Activated T-helper 2 cell treated with anti-CD3 and anti-CD28 coated beads, Interferon-gamma antibody, Interleukin-2, Interleukin-4, amounts not matched to agents 10 μg/mL and 5 μg/mL and 100 μg/mL, durations not matched to agents 14 hours and 24 hours and 36 hours (primary cell): ENCODE measurements at regions not wholly inside any gene's neighbourhood (a gene's known extent, or its start where the extent isn't known, plus 50 kb on each side); places are given as distances from the start of the nearest gene placed in this dataset.

Experiments used
- DNase-seq: peaks from one replicate; pipeline ENCODE4 v3.0.0; 2021; ENCODE audit warnings: low spot score
- H3K27ac Mint-ChIP-seq: one replicate; pipeline ENCODE4 v1.8.0; 2021; ENCODE audit warnings: mixed read lengths
- H3K27me3 Mint-ChIP-seq: one replicate; pipeline ENCODE4 v1.8.0; 2021; ENCODE audit warnings: low read depth, mixed read lengths
- H3K36me3 Mint-ChIP-seq: one replicate; pipeline ENCODE4 v1.8.0; 2021; ENCODE audit warnings: low read depth, mixed read lengths
- H3K4me1 Mint-ChIP-seq: one replicate; pipeline ENCODE4 v1.8.0; 2021; ENCODE audit warnings: low read depth, mixed read lengths
- H3K4me3 Mint-ChIP-seq: one replicate; pipeline ENCODE4 v1.8.0; 2021; ENCODE audit warnings: low read depth, mild to moderate bottlenecking, moderate library complexity, mixed read lengths
- H3K9me3 Mint-ChIP-seq: one replicate; pipeline ENCODE4 v1.8.0; 2021; ENCODE audit warnings: mixed read lengths
- intact Hi-C: fragments of 100-400 bp; cut with micrococcal nuclease; formaldehyde crosslinking; loops from one replicate; pipeline ENCODE4 v1.15.1; 2023

DNA sequence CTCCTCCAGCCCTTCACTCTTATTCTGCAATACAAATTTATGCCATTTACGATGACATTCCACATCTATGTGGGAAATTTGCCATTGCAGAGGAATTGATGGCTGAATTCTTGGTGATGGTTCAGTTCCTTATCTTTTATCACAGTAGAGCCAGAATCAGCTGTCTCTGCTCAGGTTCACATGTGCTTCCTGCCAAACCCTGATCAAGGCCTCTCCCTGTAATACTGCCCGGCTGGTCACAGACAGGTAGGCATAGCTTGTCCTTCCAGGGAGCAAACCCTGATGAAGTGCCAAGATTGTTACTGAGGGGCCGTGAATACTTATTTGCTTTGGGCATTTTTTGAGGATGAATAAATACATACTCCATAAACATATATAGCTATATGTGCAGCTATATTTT, 450.0 kb downstream of the NSUN3 start:
- no peaks in the 10 kb centered on the region for H3K27me3 Mint-ChIP-seq
- intact Hi-C loops: no loop called here

DNA sequence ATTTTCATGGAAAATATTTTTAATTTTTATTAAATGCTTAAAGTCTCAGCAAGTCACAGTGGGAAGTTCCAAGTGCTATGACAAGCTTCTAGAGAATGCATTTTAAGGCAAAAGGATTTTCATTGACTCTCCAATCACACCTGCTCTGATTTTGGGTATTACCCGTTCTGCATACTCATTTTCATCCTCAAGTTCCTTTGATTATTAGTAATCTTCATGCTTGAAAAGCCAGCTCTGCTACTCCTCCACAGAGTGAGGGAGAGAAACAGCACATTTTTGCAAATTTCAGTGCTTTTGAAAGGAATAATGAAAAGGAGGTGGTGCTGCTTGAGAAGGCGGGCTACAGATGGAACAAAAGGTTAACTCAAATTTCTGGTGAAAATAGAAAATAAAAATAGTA, 450.7 kb downstream of the NSUN3 start:
- Mint-ChIP-seq H3K9me3 (no peaks in the 10 kb centered on the region), H3K27me3 (no peaks in the 10 kb centered on the region), H3K36me3 (no peaks in the 10 kb centered on the region), H3K27ac (no peak overlapping the region), H3K4me1 (no peaks in the 10 kb centered on the region), H3K4me3 (no peak overlapping the region)
- intact Hi-C loops: no loop called here
- DNase-seq: no peak

More for the DNA sequence above, 450.0 kb downstream of the NSUN3 start:
- Mint-ChIP-seq H3K9me3 (no peaks in the 10 kb centered on the region), H3K36me3 (no peaks in the 10 kb centered on the region), H3K4me3 (no peak overlapping the region), H3K4me1 (no peaks in the 10 kb centered on the region), H3K27ac (no peak overlapping the region)
- no peak for DNase-seq

DNA sequence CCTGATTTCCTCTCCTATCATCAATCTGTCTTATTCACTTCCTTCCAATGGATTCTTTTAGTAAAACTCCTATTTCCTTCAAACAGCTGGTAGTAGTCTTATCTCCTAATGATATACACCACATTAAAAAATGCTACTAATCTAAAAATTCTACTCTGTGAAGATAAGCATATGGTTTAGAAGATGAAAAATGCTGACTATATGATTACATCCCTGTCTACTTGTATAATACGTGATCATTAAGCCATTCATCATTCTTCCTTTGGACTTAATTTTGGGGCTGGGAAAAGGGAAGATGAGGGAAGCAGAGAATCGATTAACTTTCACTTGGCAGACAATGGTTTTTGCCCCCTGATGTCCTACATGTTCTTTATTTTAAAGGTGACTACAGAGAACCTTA, 453.1 kb downstream of the NSUN3 start:
- DNase-seq: no peak
- no peaks in the 10 kb centered on the region for H3K27me3 Mint-ChIP-seq
- no peak overlapping the region for H3K4me3 Mint-ChIP-seq
- intact Hi-C loops: no loop called here
- no peaks in the 10 kb centered on the region for H3K9me3 Mint-ChIP-seq
- no peaks in the 10 kb centered on the region for H3K4me1 Mint-ChIP-seq
- H3K27ac Mint-ChIP-seq: no peak overlapping the region
- no peaks in the 10 kb centered on the region for H3K36me3 Mint-ChIP-seq

DNA sequence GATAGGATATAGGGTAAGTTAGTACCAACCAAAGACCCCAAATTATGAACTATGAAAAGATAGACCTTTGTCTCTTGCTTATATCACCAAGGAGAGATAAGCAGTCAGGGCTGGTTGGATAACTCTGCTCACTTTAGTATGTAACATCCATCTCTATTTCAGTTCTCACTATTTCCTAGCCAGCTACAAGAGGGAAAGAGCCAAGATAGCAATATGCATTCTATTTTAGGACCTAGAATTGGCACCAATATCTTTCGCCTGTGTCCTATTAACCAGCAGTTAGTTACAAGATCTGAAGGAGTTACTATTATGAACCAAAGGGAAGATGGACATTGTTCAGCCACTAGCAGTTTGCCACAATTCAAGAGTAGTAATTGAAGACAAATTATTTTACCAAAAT, 457.5 kb downstream of the NSUN3 start:
- H3K9me3 Mint-ChIP-seq: no peaks in the 10 kb centered on the region

GRCh38 chr3:94522488-94522887, 459.6 kb downstream of the NSUN3 start:
- H3K36me3 Mint-ChIP-seq: no peaks in the 10 kb centered on the region
- no peaks in the 10 kb centered on the region for H3K4me1 Mint-ChIP-seq
- H3K9me3 Mint-ChIP-seq: peaks cover 3% of the 10 kb centered on the region
- no peak overlapping the region for H3K27ac Mint-ChIP-seq
- H3K27me3 Mint-ChIP-seq: no peaks in the 10 kb centered on the region
- no peak for DNase-seq
- H3K4me3 Mint-ChIP-seq: no peak overlapping the region
- intact Hi-C loops: no loop called here

More for the DNA sequence above, 457.5 kb downstream of the NSUN3 start:
- H3K4me1 Mint-ChIP-seq: no peaks in the 10 kb centered on the region
- no peak overlapping the region for H3K4me3 Mint-ChIP-seq
- DNase-seq: no peak
- no peaks in the 10 kb centered on the region for H3K36me3 Mint-ChIP-seq
- no peaks in the 10 kb centered on the region for H3K27me3 Mint-ChIP-seq
- intact Hi-C loops: no loop called here
- H3K27ac Mint-ChIP-seq: no peak overlapping the region

DNA sequence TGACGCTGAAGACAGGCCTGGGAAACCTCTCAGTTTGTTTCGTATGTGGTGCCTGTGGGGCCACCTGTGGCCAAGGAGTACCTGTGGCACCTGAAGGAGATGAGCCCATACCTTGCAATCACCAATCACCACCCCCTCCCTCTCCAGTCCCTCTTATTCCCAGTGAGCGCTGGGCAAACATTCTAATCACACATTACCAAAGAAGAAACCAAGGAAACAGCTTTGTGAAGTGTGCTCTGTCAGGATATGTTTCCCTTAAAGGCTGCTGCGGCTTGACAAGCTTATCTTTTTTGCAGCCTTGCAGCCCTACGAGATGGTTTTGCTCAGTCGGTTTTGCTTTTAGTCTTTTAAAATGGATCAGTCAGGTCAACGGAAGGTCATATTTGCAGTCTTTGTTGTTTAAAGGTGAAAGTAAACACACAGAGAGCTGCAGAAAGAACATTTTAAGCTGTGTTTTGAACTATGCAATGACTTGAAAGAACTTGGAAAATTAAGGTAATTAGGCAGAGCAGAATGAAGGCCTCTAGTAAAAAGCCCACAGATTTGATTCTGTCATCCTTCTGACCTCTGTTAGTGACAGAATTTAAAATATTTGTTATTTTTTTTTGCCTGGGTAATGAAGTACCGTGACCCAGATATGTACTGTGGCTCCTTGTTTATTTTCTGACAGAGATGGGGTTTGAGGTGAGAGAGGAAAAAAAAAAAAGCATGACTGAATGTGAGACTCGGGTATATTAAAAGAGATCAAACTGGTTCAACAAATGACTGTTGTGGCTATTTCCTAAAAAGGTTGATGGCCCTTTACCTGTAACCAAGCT, 461.4 kb downstream of the NSUN3 start:
- Mint-ChIP-seq H3K36me3 (no peaks in the 10 kb centered on the region), H3K27me3 (no peaks in the 10 kb centered on the region), H3K9me3 (peaks cover 9% of the 10 kb centered on the region), H3K4me3 (no peak overlapping the region), H3K27ac (no peak overlapping the region), H3K4me1 (no peaks in the 10 kb centered on the region)
- intact Hi-C loops: no loop called here
- no peak for DNase-seq

GRCh38 chr3:94525043-94525442, 462.2 kb downstream of the NSUN3 start:
- Mint-ChIP-seq H3K27ac (no peak overlapping the region), H3K4me3 (no peak overlapping the region), H3K27me3 (no peaks in the 10 kb centered on the region), H3K9me3 (peaks cover 9% of the 10 kb centered on the region), H3K4me1 (no peaks in the 10 kb centered on the region), H3K36me3 (no peaks in the 10 kb centered on the region)
- DNase-seq: no peak
- intact Hi-C loops: no loop called here

GRCh38 chr3:94529816-94530215, 467.0 kb downstream of the NSUN3 start:
- no peaks in the 10 kb centered on the region for H3K27me3 Mint-ChIP-seq
- H3K36me3 Mint-ChIP-seq: no peaks in the 10 kb centered on the region
- H3K4me1 Mint-ChIP-seq: no peaks in the 10 kb centered on the region

GRCh38 chr3:94532951-94533350, 470.1 kb downstream of the NSUN3 start:
- Mint-ChIP-seq H3K27ac (no peak overlapping the region), H3K27me3 (no peaks in the 10 kb centered on the region), H3K4me1 (no peaks in the 10 kb centered on the region), H3K4me3 (no peak overlapping the region), H3K9me3 (peaks cover 6% of the 10 kb centered on the region), H3K36me3 (no peaks in the 10 kb centered on the region)
- no peak for DNase-seq
- intact Hi-C loops: no loop called here

More at GRCh38 chr3:94529816-94530215, 467.0 kb downstream of the NSUN3 start:
- H3K4me3 Mint-ChIP-seq: no peak overlapping the region
- H3K27ac Mint-ChIP-seq: no peak overlapping the region
- peaks cover 9% of the 10 kb centered on the region for H3K9me3 Mint-ChIP-seq
- intact Hi-C loops: no loop called here
- no peak for DNase-seq

DNA sequence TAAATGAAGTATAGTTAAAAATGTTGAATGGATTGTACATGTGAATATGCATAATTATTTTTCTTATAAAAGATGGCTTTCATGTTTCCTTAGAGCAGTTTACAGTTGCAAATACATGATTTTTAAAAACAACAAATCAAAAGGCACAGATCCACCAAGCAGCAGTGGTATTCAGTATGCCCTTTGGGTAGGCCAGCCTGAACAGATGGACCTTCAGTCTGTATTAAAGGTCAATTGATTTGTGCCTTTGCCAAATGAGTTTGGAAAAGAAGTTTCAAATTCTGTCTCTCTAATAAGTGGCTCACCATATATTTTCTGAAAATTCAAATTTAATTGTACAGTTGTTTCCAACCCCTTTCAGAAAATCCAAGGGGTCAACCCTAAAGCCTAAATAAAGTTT, 477.1 kb downstream of the NSUN3 start:
- no peak for DNase-seq
- Mint-ChIP-seq H3K36me3 (no peaks in the 10 kb centered on the region), H3K4me1 (no peaks in the 10 kb centered on the region), H3K9me3 (no peaks in the 10 kb centered on the region), H3K27me3 (no peaks in the 10 kb centered on the region), H3K4me3 (no peak overlapping the region), H3K27ac (no peak overlapping the region)
- intact Hi-C loops: no loop called here

GRCh38 chr3:94543161-94543560, 480.3 kb downstream of the NSUN3 start:
- DNase-seq: no peak
- peaks cover under 1% of the 10 kb centered on the region for H3K9me3 Mint-ChIP-seq
- no peak overlapping the region for H3K27ac Mint-ChIP-seq
- no peaks in the 10 kb centered on the region for H3K4me1 Mint-ChIP-seq
- H3K27me3 Mint-ChIP-seq: no peaks in the 10 kb centered on the region
- no peak overlapping the region for H3K4me3 Mint-ChIP-seq
- intact Hi-C loops: no loop called here
- H3K36me3 Mint-ChIP-seq: no peaks in the 10 kb centered on the region

GRCh38 chr3:94544131-94544789, 481.4 kb downstream of the NSUN3 start:
- no peak for DNase-seq
- no peaks in the 10 kb centered on the region for H3K36me3 Mint-ChIP-seq
- no peaks in the 10 kb centered on the region for H3K27me3 Mint-ChIP-seq
- no peak overlapping the region for H3K27ac Mint-ChIP-seq
- H3K4me3 Mint-ChIP-seq: no peak overlapping the region
- H3K9me3 Mint-ChIP-seq: peaks cover 3% of the 10 kb centered on the region
- H3K4me1 Mint-ChIP-seq: no peaks in the 10 kb centered on the region
- intact Hi-C loops: no loop called here

- H3K4me1 Mint-ChIP-seq: no peaks in the 10 kb centered on the region
- H3K27me3 Mint-ChIP-seq: no peaks in the 10 kb centered on the region
- no peak overlapping the region for H3K4me3 Mint-ChIP-seq
- intact Hi-C loops: no loop called here
- H3K27ac Mint-ChIP-seq: no peak overlapping the region
- H3K36me3 Mint-ChIP-seq: no peaks in the 10 kb centered on the region
- no peak for DNase-seq
- H3K9me3 Mint-ChIP-seq: peaks cover 11% of the 10 kb centered on the region
Observed at GRCh38 chr3:94548581-94549316, 485.9 kb downstream of the NSUN3 start.
